ENCODE measurements at regions not wholly inside any gene's neighbourhood (a gene's known extent, or its start where the extent isn't known, plus 50 kb on each side); places are given as distances from the start of the nearest gene placed in this dataset.

DNA sequence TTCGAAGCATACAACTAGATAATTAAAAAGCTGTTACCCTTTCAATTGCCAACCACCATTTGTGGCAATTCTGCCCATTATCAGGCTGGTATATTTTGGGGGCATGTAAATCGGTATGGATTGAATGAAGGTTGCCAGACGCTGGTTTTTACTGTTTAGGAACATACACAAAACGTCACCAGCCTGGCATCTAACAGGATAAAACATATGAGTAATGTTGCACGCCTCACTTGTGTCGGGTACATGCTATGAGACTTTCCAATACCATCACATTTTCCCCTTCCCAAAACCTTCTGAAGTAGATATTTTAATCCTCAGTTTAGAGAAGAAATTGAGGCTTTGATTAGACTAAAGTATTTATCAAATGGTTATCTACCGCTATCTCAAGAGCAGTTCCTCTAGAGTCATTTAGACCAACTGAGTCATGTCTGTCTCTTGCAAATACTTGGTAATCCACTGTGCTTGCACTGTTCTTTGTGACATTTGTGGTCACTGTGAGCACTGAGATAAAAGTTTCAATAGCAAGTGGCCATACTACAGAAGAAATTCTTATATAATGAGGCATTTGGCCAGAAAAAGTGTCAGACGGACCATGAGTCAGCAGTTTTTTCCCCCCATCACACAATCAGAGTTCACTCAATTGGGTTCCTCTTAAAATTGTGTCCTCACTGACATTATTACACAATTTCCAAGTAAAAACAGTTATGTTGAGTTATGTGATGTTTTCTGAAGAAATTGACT is 498.7 kb downstream of the NXPH1 start (continued):
- TF ChIP-seq, protein P1, sequence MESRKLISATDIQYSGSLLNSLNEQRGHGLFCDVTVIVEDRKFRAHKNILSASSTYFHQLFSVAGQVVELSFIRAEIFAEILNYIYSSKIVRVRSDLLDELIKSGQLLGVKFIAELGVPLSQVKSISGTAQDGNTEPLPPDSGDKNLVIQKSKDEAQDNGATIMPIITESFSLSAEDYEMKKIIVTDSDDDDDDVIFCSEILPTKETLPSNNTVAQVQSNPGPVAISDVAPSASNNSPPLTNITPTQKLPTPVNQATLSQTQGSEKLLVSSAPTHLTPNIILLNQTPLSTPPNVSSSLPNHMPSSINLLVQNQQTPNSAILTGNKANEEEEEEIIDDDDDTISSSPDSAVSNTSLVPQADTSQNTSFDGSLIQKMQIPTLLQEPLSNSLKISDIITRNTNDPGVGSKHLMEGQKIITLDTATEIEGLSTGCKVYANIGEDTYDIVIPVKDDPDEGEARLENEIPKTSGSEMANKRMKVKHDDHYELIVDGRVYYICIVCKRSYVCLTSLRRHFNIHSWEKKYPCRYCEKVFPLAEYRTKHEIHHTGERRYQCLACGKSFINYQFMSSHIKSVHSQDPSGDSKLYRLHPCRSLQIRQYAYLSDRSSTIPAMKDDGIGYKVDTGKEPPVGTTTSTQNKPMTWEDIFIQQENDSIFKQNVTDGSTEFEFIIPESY (IDR thresholded peaks at IDR 0.05; ENCODE audit: extremely low read depth, insufficient replicate concordance, low read length), result no peak

DNA sequence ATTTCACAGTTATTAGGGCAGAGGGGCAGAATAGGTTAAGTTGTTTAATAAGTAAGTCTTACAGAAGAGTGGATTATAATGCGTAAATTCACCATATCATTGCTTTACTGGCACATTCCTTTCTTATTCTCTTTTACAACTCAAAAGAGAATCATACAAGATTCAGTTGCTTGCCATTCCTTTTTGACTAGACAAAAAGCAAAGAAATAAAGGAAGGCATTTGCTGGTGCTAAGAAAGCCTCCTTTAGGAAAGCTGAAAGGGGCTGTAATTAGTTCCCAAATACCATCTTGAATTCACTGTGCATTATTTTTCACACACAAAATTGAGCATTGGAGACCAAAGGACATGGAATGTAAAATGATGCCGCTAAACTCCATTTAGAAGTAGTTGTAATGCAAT is 499.3 kb downstream of the NXPH1 start:
- no peak overlapping the region for H3K9ac ChIP-seq (ENCODE audit: low read length)
- no peaks in the 10 kb centered on the region for H3K4me1 ChIP-seq (ENCODE audit: control insufficient read depth in 1 of 2, insufficient read depth in 2 of 2, low read length in 2 of 2)
- no peaks in the 10 kb centered on the region for H3K27me3 ChIP-seq (ENCODE audit: insufficient read depth, low read length)
- H3K36me3 ChIP-seq (ENCODE audit: control insufficient read depth in 1 of 2, insufficient read depth in 2 of 2, low read length in 2 of 2), result no peaks in the 10 kb centered on the region
- no peak overlapping the region for H3K27ac ChIP-seq (ENCODE audit: low read depth, low read length)
- BruUV-seq (replicated peaks), result no TSS peak
- CTCF ChIA-PET, result no interaction called here
- ATAC-seq (no peak), DNase-seq (ENCODE audit: low read depth, low spot score) (no peak)
- no peak overlapping the region for H3K4me3 ChIP-seq (replicated peaks in 1 of 2; ENCODE audit: low read depth in 1 of 2, low read length in 2 of 2)
- intact Hi-C loops (cut with micrococcal nuclease), result no loop called here
- H2AFZ ChIP-seq (ENCODE audit: low read depth, low read length, poor library complexity, severe bottlenecking), result no peak overlapping the region
- RAD21 ChIA-PET (ENCODE audit: low non-redundant PET in 1 of 2, low total read pairs in 2 of 2, uncharacterized antibody in 2 of 2, unreplicated experiment in 2 of 2), result no interaction called here
- no peaks in the 10 kb centered on the region for H4K20me1 ChIP-seq (ENCODE audit: insufficient read depth)
- POLR2A ChIA-PET, result no interaction called here
- H3K9me3 ChIP-seq (ENCODE audit: control insufficient read depth in 1 of 2, insufficient read depth in 1 of 2, low read depth in 1 of 2, low read length in 2 of 2), result 0 out of 4 replicates have a peak, but pooled peaks cover 0 to 4% of the 10 kb centered on the region in 2 experiments
- no peaks in the 10 kb centered on the region for H3K9me2 ChIP-seq (ENCODE audit: insufficient read depth)
- no peaks in the 10 kb centered on the region for H3K79me2 ChIP-seq (ENCODE audit: insufficient read depth, low read length)
- no peak overlapping the region for H3K4me2 ChIP-seq (ENCODE audit: low read length)
- TF ChIP-seq YY1 (IDR thresholded peaks at IDR 0.05; ENCODE audit: extremely low read depth, insufficient replicate concordance, low read depth, low read length), result no peak
- TF ChIP-seq ZNF274 (IDR thresholded peaks at IDR 0.05; ENCODE audit: low read depth, low read length), result no peak
- no peak for TF ChIP-seq SP1 (IDR thresholded peaks at IDR 0.05; ENCODE audit: low read depth)
- TF ChIP-seq, protein P2, sequence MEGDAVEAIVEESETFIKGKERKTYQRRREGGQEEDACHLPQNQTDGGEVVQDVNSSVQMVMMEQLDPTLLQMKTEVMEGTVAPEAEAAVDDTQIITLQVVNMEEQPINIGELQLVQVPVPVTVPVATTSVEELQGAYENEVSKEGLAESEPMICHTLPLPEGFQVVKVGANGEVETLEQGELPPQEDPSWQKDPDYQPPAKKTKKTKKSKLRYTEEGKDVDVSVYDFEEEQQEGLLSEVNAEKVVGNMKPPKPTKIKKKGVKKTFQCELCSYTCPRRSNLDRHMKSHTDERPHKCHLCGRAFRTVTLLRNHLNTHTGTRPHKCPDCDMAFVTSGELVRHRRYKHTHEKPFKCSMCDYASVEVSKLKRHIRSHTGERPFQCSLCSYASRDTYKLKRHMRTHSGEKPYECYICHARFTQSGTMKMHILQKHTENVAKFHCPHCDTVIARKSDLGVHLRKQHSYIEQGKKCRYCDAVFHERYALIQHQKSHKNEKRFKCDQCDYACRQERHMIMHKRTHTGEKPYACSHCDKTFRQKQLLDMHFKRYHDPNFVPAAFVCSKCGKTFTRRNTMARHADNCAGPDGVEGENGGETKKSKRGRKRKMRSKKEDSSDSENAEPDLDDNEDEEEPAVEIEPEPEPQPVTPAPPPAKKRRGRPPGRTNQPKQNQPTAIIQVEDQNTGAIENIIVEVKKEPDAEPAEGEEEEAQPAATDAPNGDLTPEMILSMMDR (IDR thresholded peaks at IDR 0.05 in 2 of 3, conservative IDR thresholded peaks at IDR 0.05 in 1 of 3; ENCODE audit: borderline replicate concordance in 1 of 3, insufficient read depth in 1 of 3, low read depth in 2 of 3, low read length in 2 of 3), result no peak
- no peak for TF ChIP-seq ZFX (IDR thresholded peaks at IDR 0.05)
- no peak for TF ChIP-seq POLR2AphosphoS5 (IDR thresholded peaks at IDR 0.05; ENCODE audit: low read depth, low read length)
- TF ChIP-seq SIN3A (IDR thresholded peaks at IDR 0.05; ENCODE audit: low read depth), result no peak
- TF ChIP-seq CEBPB (IDR thresholded peaks at IDR 0.05; ENCODE audit: low read depth), result no peak
- no peak for TF ChIP-seq ELF1 (IDR thresholded peaks at IDR 0.05; ENCODE audit: borderline replicate concordance, low read depth)
- no peak for TF ChIP-seq JUND (IDR thresholded peaks at IDR 0.05)
- TF ChIP-seq, protein P3, sequence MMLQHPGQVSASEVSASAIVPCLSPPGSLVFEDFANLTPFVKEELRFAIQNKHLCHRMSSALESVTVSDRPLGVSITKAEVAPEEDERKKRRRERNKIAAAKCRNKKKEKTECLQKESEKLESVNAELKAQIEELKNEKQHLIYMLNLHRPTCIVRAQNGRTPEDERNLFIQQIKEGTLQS (IDR thresholded peaks at IDR 0.05), result no peak
- no peak for TF ChIP-seq SRF (IDR thresholded peaks at IDR 0.05; ENCODE audit: low read depth)
- no peak for TF ChIP-seq EGR1 (IDR thresholded peaks at IDR 0.05; ENCODE audit: low read depth)
- no peak for TF ChIP-seq EZH2phosphoT487 (IDR thresholded peaks at IDR 0.05; ENCODE audit: borderline replicate concordance)
- no peak for TF ChIP-seq POLR2A (IDR thresholded peaks at IDR 0.05; ENCODE audit: borderline replicate concordance, extremely low read depth, insufficient read depth, insufficient read length)
- TF ChIP-seq, protein P1 (IDR thresholded peaks at IDR 0.05; ENCODE audit: extremely low read depth, insufficient replicate concordance, low read length), result no peak
- no peak for TF ChIP-seq CBX3 (IDR thresholded peaks at IDR 0.05; ENCODE audit: low read depth)
- TF ChIP-seq EZH2 (IDR thresholded peaks at IDR 0.05), result no peak
- TF ChIP-seq TCF7L2 (IDR thresholded peaks at IDR 0.05; ENCODE audit: borderline replicate concordance, extremely low read depth, insufficient read depth, insufficient read length), result no peak
- no peak for TF ChIP-seq RAD21 (IDR thresholded peaks at IDR 0.05; ENCODE audit: low read depth)
